Endothelial cell (in vitro differentiated cells): ENCODE measurements at regions not wholly inside any gene's neighbourhood (a gene's known extent, or its start where the extent isn't known, plus 50 kb on each side); places are given as distances from the start of the nearest gene placed in this dataset.

ENCODE experiments used
- DNase-seq: peaks from one replicate; pipeline ENCODE4 v3.0.0; 2021; ENCODE audit warnings: low spot score
- H3K27ac Mint-ChIP-seq: one replicate; pipeline ENCODE4 v1.8.0; 2021; ENCODE audit warnings: mixed read lengths, inconsistent platforms; ENCODE audit not compliant: unreplicated experiment
- H3K27me3 Mint-ChIP-seq: one replicate; pipeline ENCODE4 v1.8.0; 2021; ENCODE audit warnings: mild to moderate bottlenecking, moderate library complexity, mixed read lengths, inconsistent platforms; ENCODE audit not compliant: unreplicated experiment
- H3K36me3 Mint-ChIP-seq: one replicate; pipeline ENCODE4 v1.8.0; 2021; ENCODE audit warnings: mild to moderate bottlenecking, low read depth, mixed read lengths, inconsistent platforms; ENCODE audit not compliant: unreplicated experiment
- H3K4me1 Mint-ChIP-seq: one replicate; pipeline ENCODE4 v1.8.0; 2021; ENCODE audit warnings: mild to moderate bottlenecking, mixed read lengths, inconsistent platforms; ENCODE audit not compliant: unreplicated experiment
- H3K4me3 Mint-ChIP-seq: one replicate; pipeline ENCODE4 v1.8.0; 2021; ENCODE audit warnings: mild to moderate bottlenecking, mixed read lengths, inconsistent platforms; ENCODE audit not compliant: unreplicated experiment
- H3K9me3 Mint-ChIP-seq: one replicate; pipeline ENCODE4 v1.8.0; 2021; ENCODE audit warnings: mixed read lengths, inconsistent platforms; ENCODE audit not compliant: unreplicated experiment
- TF ChIP-seq, protein P1 (sequence below): fragments of 200-600 bp; sonication (generic); IDR thresholded peaks from one replicate; pipeline ENCODE4 v1.5.0; 2021; ENCODE audit warnings: antibody characterized with exemption; ENCODE audit not compliant: unreplicated experiment

- H3K9me3 Mint-ChIP-seq = no peaks in the 10 kb centered on the region
- H3K36me3 Mint-ChIP-seq = no peaks in the 10 kb centered on the region
- no peak for DNase-seq
- H3K4me3 Mint-ChIP-seq = no peak overlapping the region
- peaks cover 4% of the 10 kb centered on the region for H3K27me3 Mint-ChIP-seq
- TF ChIP-seq, protein P1, sequence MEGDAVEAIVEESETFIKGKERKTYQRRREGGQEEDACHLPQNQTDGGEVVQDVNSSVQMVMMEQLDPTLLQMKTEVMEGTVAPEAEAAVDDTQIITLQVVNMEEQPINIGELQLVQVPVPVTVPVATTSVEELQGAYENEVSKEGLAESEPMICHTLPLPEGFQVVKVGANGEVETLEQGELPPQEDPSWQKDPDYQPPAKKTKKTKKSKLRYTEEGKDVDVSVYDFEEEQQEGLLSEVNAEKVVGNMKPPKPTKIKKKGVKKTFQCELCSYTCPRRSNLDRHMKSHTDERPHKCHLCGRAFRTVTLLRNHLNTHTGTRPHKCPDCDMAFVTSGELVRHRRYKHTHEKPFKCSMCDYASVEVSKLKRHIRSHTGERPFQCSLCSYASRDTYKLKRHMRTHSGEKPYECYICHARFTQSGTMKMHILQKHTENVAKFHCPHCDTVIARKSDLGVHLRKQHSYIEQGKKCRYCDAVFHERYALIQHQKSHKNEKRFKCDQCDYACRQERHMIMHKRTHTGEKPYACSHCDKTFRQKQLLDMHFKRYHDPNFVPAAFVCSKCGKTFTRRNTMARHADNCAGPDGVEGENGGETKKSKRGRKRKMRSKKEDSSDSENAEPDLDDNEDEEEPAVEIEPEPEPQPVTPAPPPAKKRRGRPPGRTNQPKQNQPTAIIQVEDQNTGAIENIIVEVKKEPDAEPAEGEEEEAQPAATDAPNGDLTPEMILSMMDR = no peak
- H3K27ac Mint-ChIP-seq = no peak overlapping the region
- peaks cover 5% of the 10 kb centered on the region for H3K4me1 Mint-ChIP-seq
Measured at GRCh38 chr2:223199531-223200515, 147.8 kb downstream of the KCNE4 start.

GRCh38 chr2:223203971-223204929 lies 152.3 kb downstream of the KCNE4 start:
- H3K27me3 Mint-ChIP-seq = no peaks in the 10 kb centered on the region
- peaks cover 4% of the 10 kb centered on the region for H3K4me1 Mint-ChIP-seq
- H3K9me3 Mint-ChIP-seq = no peaks in the 10 kb centered on the region
- no peak for DNase-seq
- no peak overlapping the region for H3K27ac Mint-ChIP-seq
- H3K36me3 Mint-ChIP-seq = no peaks in the 10 kb centered on the region
- TF ChIP-seq, protein P1 = no peak
- no peak overlapping the region for H3K4me3 Mint-ChIP-seq

- no peaks in the 10 kb centered on the region for H3K27me3 Mint-ChIP-seq
- H3K9me3 Mint-ChIP-seq = no peaks in the 10 kb centered on the region
- no peak overlapping the region for H3K4me3 Mint-ChIP-seq
- TF ChIP-seq, protein P1 = no peak
- H3K27ac Mint-ChIP-seq = no peak overlapping the region
- no peak for DNase-seq
- H3K36me3 Mint-ChIP-seq = no peaks in the 10 kb centered on the region
- no peaks in the 10 kb centered on the region for H3K4me1 Mint-ChIP-seq
Measured at GRCh38 chr2:223210489-223210888, 158.5 kb downstream of the KCNE4 start.

DNA sequence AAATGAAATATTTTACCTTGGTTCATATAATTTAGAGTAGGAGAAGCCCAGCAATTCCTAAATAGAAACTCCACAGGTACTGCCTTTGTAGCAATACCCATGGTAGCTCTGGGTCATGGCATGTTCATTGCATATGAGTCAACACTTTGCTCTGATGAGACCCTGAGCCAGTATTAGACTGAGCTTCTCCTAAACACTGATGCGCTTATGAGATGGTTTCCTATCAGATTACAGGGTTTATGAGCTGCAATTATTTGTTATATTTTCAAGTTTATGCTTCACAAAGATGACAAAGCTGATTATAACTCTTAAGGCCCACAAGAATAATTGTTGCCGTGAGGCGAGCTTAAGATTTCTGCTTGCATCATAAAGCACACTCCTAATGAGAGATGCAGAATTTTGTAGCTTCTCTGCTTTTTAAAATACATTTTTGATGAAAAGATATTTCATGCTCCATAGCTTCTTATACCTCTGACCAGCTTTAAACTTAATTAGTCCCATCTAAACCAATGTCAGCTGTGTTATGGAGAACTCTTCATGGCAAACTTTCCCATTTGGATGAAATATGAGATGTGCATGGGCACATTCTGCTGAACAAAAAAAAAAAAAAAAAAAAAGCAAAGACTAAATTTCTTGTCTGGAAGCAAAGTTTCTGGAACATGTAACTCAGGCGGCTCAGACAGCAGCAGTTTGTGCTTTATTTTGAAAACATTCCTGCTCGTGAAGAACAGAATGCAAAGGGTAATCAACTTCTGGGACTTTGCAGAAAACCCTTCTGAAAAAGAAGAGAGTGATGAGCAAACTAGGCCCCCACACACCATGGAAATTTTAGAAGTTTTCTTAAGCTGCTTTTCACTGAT lies 162.6 kb downstream of the KCNE4 start:
- DNase-seq = no peak

More for the DNA sequence above, 162.6 kb downstream of the KCNE4 start:
- Mint-ChIP-seq H3K27me3 (no peaks in the 10 kb centered on the region), H3K27ac (no peak overlapping the region), H3K9me3 (no peaks in the 10 kb centered on the region), H3K36me3 (no peaks in the 10 kb centered on the region), H3K4me1 (no peaks in the 10 kb centered on the region), H3K4me3 (no peak overlapping the region)
- TF ChIP-seq, protein P1 = no peak
